Hepatocyte (in vitro differentiated cells): ENCODE measurements at regions not wholly inside any gene's neighbourhood (a gene's known extent, or its start where the extent isn't known, plus 50 kb on each side); places are given as distances from the start of the nearest gene placed in this dataset.
A peak's percentile ranks its signal among the peaks of the same experiment; 100 is the strongest.
"Not testable (repeated sequence)": the region's sequence is repeated elsewhere in the genome, so short reads cannot be mapped to it uniquely, and the experiment has no call there.

Experiments used
- DNase-seq: peaks from one replicate; pipeline ENCODE4 v3.0.0-alpha.2; 2016; ENCODE audit warnings: low spot score
- H2AFZ ChIP-seq: fragments of 200-600 bp; sonication (generic); 2 replicates; pipeline ENCODE4 v1.6.0; 2016; ENCODE audit warnings: antibody characterized with exemption, mild to moderate bottlenecking
- H3K27ac ChIP-seq: fragments of 200-600 bp; sonication (generic); 2 replicates; pipeline ENCODE4 v1.5.1; 2016; ENCODE audit warnings: mild to moderate bottlenecking
- H3K27me3 ChIP-seq: fragments of 200-600 bp; sonication (generic); 2 replicates; pipeline ENCODE4 v1.6.1; 2016
- H3K36me3 ChIP-seq: fragments of 200-600 bp; sonication (generic); replicated peaks from 2 replicates; pipeline ENCODE4 v1.5.1; 2016; ENCODE audit warnings: low read depth; ENCODE audit not compliant: insufficient read depth
- H3K4me1 ChIP-seq: fragments of 200-600 bp; sonication (generic); 2 replicates; pipeline ENCODE4 v1.5.1; 2016; ENCODE audit warnings: mild to moderate bottlenecking, moderate library complexity; ENCODE audit not compliant: insufficient read depth
- H3K4me2 ChIP-seq: fragments of 200-600 bp; sonication (generic); 2 replicates; pipeline ENCODE4 v1.6.0; 2016
- H3K4me3 ChIP-seq: fragments of 200-600 bp; sonication (generic); 2 replicates; pipeline ENCODE4 v1.5.1; 2016; ENCODE audit warnings: mild to moderate bottlenecking
- H3K79me2 ChIP-seq: fragments of 200-600 bp; sonication (generic); 2 replicates; pipeline ENCODE4 v1.6.0; 2017; ENCODE audit warnings: mild to moderate bottlenecking
- H3K9me2 ChIP-seq: fragments of 200-600 bp; sonication (generic); replicated peaks from 2 replicates; pipeline ENCODE4 v1.6.0; 2017; ENCODE audit warnings: mild to moderate bottlenecking; ENCODE audit not compliant: insufficient read depth
- H3K9me3 ChIP-seq: fragments of 200-600 bp; sonication (generic); 2 replicates; pipeline ENCODE4 v1.5.1; 2016; ENCODE audit warnings: low read depth, mild to moderate bottlenecking
- H4K20me1 ChIP-seq: fragments of 200-600 bp; sonication (generic); 2 replicates; pipeline ENCODE4 v1.6.0; 2016; ENCODE audit warnings: mild to moderate bottlenecking; ENCODE audit not compliant: insufficient read depth, poor library complexity, severe bottlenecking
- CTCF ChIP-seq: fragments of 200-600 bp; sonication (generic); IDR thresholded peaks from 2 replicates; pipeline ENCODE4 v1.5.1; 2016; ENCODE audit warnings: antibody characterized with exemption, mild to moderate bottlenecking; ENCODE audit not compliant: poor library complexity
- EZH2 ChIP-seq: fragments of 200-600 bp; sonication (generic); IDR thresholded peaks from 2 replicates; pipeline ENCODE4 v1.6.1; 2016; ENCODE audit warnings: antibody characterized with exemption, mild to moderate bottlenecking, borderline replicate concordance
- EZH2phosphoT487 ChIP-seq: fragments of 200-600 bp; sonication (generic); IDR thresholded peaks from one replicate; pipeline ENCODE4 v1.6.1; 2018; ENCODE audit warnings: antibody characterized with exemption, mild to moderate bottlenecking, low read depth, moderate library complexity; ENCODE audit not compliant: unreplicated experiment, severe bottlenecking
- WGBS: methylation state at CpG from one replicate; pipeline ENCODE4 v1.1.6; 2016; ENCODE audit warnings: low lambda C conversion rate; ENCODE audit errors: missing lambda C conversion rate; 5-methylcytosine and 5-hydroxymethylcytosine counted together

- Histone ChIP-seq H3K36me3 (no peaks in the 10 kb centered on the region), H3K27ac (no peak overlapping the region), H2AFZ (no peak overlapping the region), H4K20me1 (no peaks in the 10 kb centered on the region), H3K27me3 (no peaks in the 10 kb centered on the region), H3K4me1 (no peaks in the 10 kb centered on the region), H3K9me2 (no peaks in the 10 kb centered on the region), H3K79me2 (no peaks in the 10 kb centered on the region), H3K9me3 (no peaks in the 10 kb centered on the region), H3K4me2 (peak overlapping the region; percentile 37), H3K4me3 (no peak overlapping the region)
- DNase-seq, result no peak
- TF ChIP-seq CTCF, result no peak
- TF ChIP-seq EZH2, result no peak
- TF ChIP-seq EZH2phosphoT487, result no peak
- 43% methylated on average over 2 of the region's 2 CpGs for WGBS
Measured at GRCh38 chr5:34412736-34413135, 243.4 kb upstream of the RAI14 start.

GRCh38 chr5:34415559-34416198 is 240.4 kb upstream of the RAI14 start:
- WGBS, result 53% methylated on average over 2 of the region's 2 CpGs
- TF ChIP-seq EZH2 (no peak), EZH2phosphoT487 (no peak)
- Histone ChIP-seq H3K9me3 (no peaks in the 10 kb centered on the region), H3K36me3 (no peaks in the 10 kb centered on the region), H2AFZ (no peak overlapping the region), H3K4me3 (no peak overlapping the region), H4K20me1 (no peaks in the 10 kb centered on the region), H3K27me3 (no peaks in the 10 kb centered on the region), H3K27ac (no peak overlapping the region), H3K79me2 (no peaks in the 10 kb centered on the region), H3K4me2 (no peak overlapping the region), H3K4me1 (no peaks in the 10 kb centered on the region), H3K9me2 (no peaks in the 10 kb centered on the region)
- no peak for DNase-seq

- DNase-seq, result no peak
Measured at GRCh38 chr5:34416501-34417008, 239.6 kb upstream of the RAI14 start.

GRCh38 chr5:34420191-34420590 is 235.9 kb upstream of the RAI14 start:
- H3K4me2 ChIP-seq, H3K27me3 ChIP-seq, H3K79me2 ChIP-seq, H2AFZ ChIP-seq, H4K20me1 ChIP-seq, H3K4me1 ChIP-seq, H3K27ac ChIP-seq, H3K4me3 ChIP-seq, DNase-seq, H3K9me2 ChIP-seq, H3K9me3 ChIP-seq, H3K36me3 ChIP-seq: not testable (repeated sequence)
- 78% methylated on average over 2 of the region's 2 CpGs for WGBS

More at GRCh38 chr5:34416501-34417008, 239.6 kb upstream of the RAI14 start:
- H3K9me2 ChIP-seq, result no peaks in the 10 kb centered on the region
- no peak overlapping the region for H3K4me2 ChIP-seq
- no peak overlapping the region for H2AFZ ChIP-seq
- H3K4me1 ChIP-seq, result no peaks in the 10 kb centered on the region
- TF ChIP-seq EZH2phosphoT487, result no peak
- TF ChIP-seq CTCF, result no peak
- TF ChIP-seq EZH2, result no peak
- no peak overlapping the region for H3K27ac ChIP-seq
- no peaks in the 10 kb centered on the region for H3K79me2 ChIP-seq
- H3K4me3 ChIP-seq, result no peak overlapping the region
- no peaks in the 10 kb centered on the region for H4K20me1 ChIP-seq
- no peaks in the 10 kb centered on the region for H3K36me3 ChIP-seq
- H3K9me3 ChIP-seq, result no peaks in the 10 kb centered on the region
- no peaks in the 10 kb centered on the region for H3K27me3 ChIP-seq
